H1 (cell line): ENCODE measurements at regions not wholly inside any gene's neighbourhood (a gene's known extent, or its start where the extent isn't known, plus 50 kb on each side); places are given as distances from the start of the nearest gene placed in this dataset.

ENCODE experiments used
- CTCF ChIA-PET: fragments of 300-600 bp; sonication (Branson Sonifier 250); formaldehyde crosslinking; loops from one replicate; lab custom pipeline; 2021; ENCODE audit not compliant: partially characterized antibody; lab: Charles Lee
- POLR2A ChIA-PET: fragments of 300-600 bp; sonication (Branson Sonifier 250); formaldehyde crosslinking; loops from one replicate; lab custom pipeline; 2021; ENCODE audit warnings: inconsistent platforms; ENCODE audit not compliant: partially characterized antibody; lab: Charles Lee
- DNase-seq, 2 experiments: peaks; one replicate each; pipeline versions ENCODE4 v3.0.0 to v3.0.0-alpha.2; 2010 to 2022; ENCODE audit warnings: low spot score in 2 of 2, low read depth in 1 of 2, mixed read lengths in 1 of 2
- FAIRE-seq: peaks from 2 replicates; lab custom pipeline; 2011; peaks lifted over from hg19 to GRCh38; lab: Jason Lieb, UNC
- H2AFZ ChIP-seq: 2 replicates; pipeline ENCODE4 v1.8.1; 2012; ENCODE audit warnings: low read length, inconsistent platforms
- H2AK5ac ChIP-seq: 2 replicates; pipeline ENCODE4 v1.6.1; 2013; ENCODE audit warnings: low read depth, low read length
- H2BK120ac ChIP-seq: replicated peaks from 2 replicates; pipeline ENCODE3; 2013; ENCODE audit warnings: low read depth, low read length, inconsistent platforms
- H2BK12ac ChIP-seq: 2 replicates; pipeline ENCODE4 v1.6.1; 2013; ENCODE audit warnings: low read depth, low read length
- H2BK15ac ChIP-seq: 2 replicates; pipeline ENCODE4 v1.6.1; 2013; ENCODE audit warnings: low read length
- H2BK20ac ChIP-seq: 2 replicates; pipeline ENCODE4 v1.6.1; 2013; ENCODE audit warnings: low read length
- H2BK5ac ChIP-seq: 2 replicates; pipeline ENCODE4 v1.6.1; 2013; ENCODE audit warnings: low read depth, low read length
- H3K14ac ChIP-seq: 2 replicates; pipeline ENCODE4 v1.6.1; 2013; ENCODE audit warnings: inconsistent platforms; ENCODE audit not compliant: insufficient read length
- H3K18ac ChIP-seq: 2 replicates; pipeline ENCODE4 v1.6.1; 2013; ENCODE audit warnings: low read length; ENCODE audit errors: extremely low read depth
- H3K23ac ChIP-seq: 2 replicates; pipeline ENCODE4 v1.6.1; 2013; ENCODE audit warnings: inconsistent platforms; ENCODE audit not compliant: insufficient read length
- H3K23me2 ChIP-seq: 2 replicates; pipeline ENCODE4 v1.6.1; 2013; ENCODE audit warnings: low read depth, low read length
- H3K27ac ChIP-seq: 2 replicates; pipeline ENCODE4 v1.6.1; 2011; ENCODE audit warnings: low read depth, low read length, inconsistent platforms
- H3K27me3 ChIP-seq, 4 experiments: replicated peaks in 1 of 4; 1 replicate in 1 of 4; 2 replicates in 3 of 4; pipeline versions ENCODE4 v1.6.1 to v1.8.1; 2011 to 2013; ENCODE audit warnings: low read length in 3 of 4, mild to moderate bottlenecking in 3 of 4, inconsistent platforms in 2 of 4, mixed read lengths in 2 of 4, moderate library complexity in 1 of 4; ENCODE audit not compliant: control insufficient read depth in 3 of 4, insufficient read depth in 3 of 4; ENCODE audit errors: extremely low read depth in 1 of 4
- H3K36me3 ChIP-seq, 4 experiments: 2 replicates each; pipeline versions ENCODE4 v1.6.1 to v1.8.1; 2011 to 2013; ENCODE audit warnings: mild to moderate bottlenecking in 4 of 4, low read length in 3 of 4, moderate library complexity in 2 of 4, control low read depth in 1 of 4, inconsistent platforms in 1 of 4; ENCODE audit not compliant: insufficient read depth in 4 of 4, control insufficient read depth in 2 of 4
- H3K4ac ChIP-seq: replicated peaks from 2 replicates; pipeline ENCODE3; 2013; ENCODE audit warnings: low read length, low read depth, mixed read lengths, inconsistent platforms; ENCODE audit not compliant: insufficient read length
- H3K4me1 ChIP-seq, 4 experiments: replicated peaks in 1 of 4; 1 replicate in 1 of 4; 2 replicates in 3 of 4; pipeline versions ENCODE4 v1.6.1 to v1.8.1; 2011 to 2013; ENCODE audit warnings: low read length in 3 of 4, inconsistent platforms in 2 of 4, mixed read lengths in 1 of 4; ENCODE audit not compliant: insufficient read depth in 4 of 4, control insufficient read depth in 3 of 4
- H3K4me2 ChIP-seq, 2 experiments: 2 replicates each; pipeline versions ENCODE4 v1.6.1 to v1.8.1; 2011 to 2013; ENCODE audit warnings: low read depth in 2 of 2, low read length in 2 of 2, control low read depth in 1 of 2, inconsistent platforms in 1 of 2, mild to moderate bottlenecking in 1 of 2; ENCODE audit not compliant: insufficient read depth in 1 of 2
- H3K4me3 ChIP-seq, 4 experiments: fragments of 200-600, 300-600 bp in 1 of 4; sonication (generic), shearing (Covaris generic), sonication (Bioruptor Twin) in 1 of 4; 2 replicates each; pipeline versions ENCODE4 v1.5.1 to v1.8.1; 2011 to 2016; ENCODE audit warnings: low read length in 4 of 4, low read depth in 3 of 4, control low read depth in 2 of 4, inconsistent platforms in 2 of 4, mild to moderate bottlenecking in 2 of 4, mixed read lengths in 1 of 4, moderate library complexity in 1 of 4; ENCODE audit not compliant: insufficient read depth in 2 of 4; ENCODE audit errors: extremely low read depth in 1 of 4
- H3K56ac ChIP-seq: replicated peaks from 2 replicates; pipeline ENCODE3; 2013; ENCODE audit warnings: low read depth, mild to moderate bottlenecking, mixed read lengths, low read length, inconsistent platforms; ENCODE audit not compliant: insufficient read length
- H3K79me1 ChIP-seq: 2 replicates; pipeline ENCODE4 v1.6.1; 2013; ENCODE audit warnings: low read depth, low read length, control low read depth
- H3K79me2 ChIP-seq, 2 experiments: 2 replicates each; pipeline versions ENCODE4 v1.6.1 to v1.8.1; 2012 to 2013; ENCODE audit warnings: low read length in 2 of 2, mild to moderate bottlenecking in 2 of 2, inconsistent platforms in 1 of 2; ENCODE audit not compliant: insufficient read depth in 2 of 2, control insufficient read depth in 1 of 2
- H3K9ac ChIP-seq, 4 experiments: replicated peaks in 1 of 4; 1 replicate in 1 of 4; 2 replicates in 3 of 4; pipeline versions ENCODE4 v1.6.1 to v1.8.1; 2011 to 2013; ENCODE audit warnings: low read depth in 3 of 4, low read length in 3 of 4, control low read depth in 2 of 4, mild to moderate bottlenecking in 2 of 4, moderate library complexity in 2 of 4, inconsistent platforms in 1 of 4; ENCODE audit errors: extremely low read depth in 1 of 4
- H3K9me3 ChIP-seq, 2 experiments: 2 replicates each; pipeline versions ENCODE4 v1.6.1 to v1.8.1; 2012 to 2013; ENCODE audit warnings: mild to moderate bottlenecking in 2 of 2, moderate library complexity in 2 of 2, control low read depth in 1 of 2, inconsistent platforms in 1 of 2, low read depth in 1 of 2, low read length in 1 of 2, mixed read lengths in 1 of 2; ENCODE audit not compliant: insufficient read depth in 2 of 2
- H4K20me1 ChIP-seq, 2 experiments: replicated peaks in 1 of 2; 2 replicates each; pipeline versions ENCODE3 to v1.8.1; 2011 to 2013; ENCODE audit warnings: inconsistent platforms in 2 of 2, low read length in 2 of 2, mild to moderate bottlenecking in 1 of 2; ENCODE audit not compliant: insufficient read depth in 2 of 2, control insufficient read depth in 1 of 2
- H4K5ac ChIP-seq: 2 replicates; pipeline ENCODE4 v1.6.1; 2013; ENCODE audit warnings: low read length, low read depth, mixed read lengths, inconsistent platforms; ENCODE audit not compliant: insufficient read length
- H4K8ac ChIP-seq: 2 replicates; pipeline ENCODE4 v1.8.0; 2013; ENCODE audit warnings: mild to moderate bottlenecking, moderate library complexity, low read length, inconsistent platforms; ENCODE audit not compliant: insufficient read depth; ENCODE audit errors: extremely low read depth
- H4K91ac ChIP-seq: replicated peaks from 2 replicates; pipeline ENCODE3; 2013; ENCODE audit warnings: low read length, mixed read lengths, inconsistent platforms; ENCODE audit not compliant: insufficient read length
- ASH2L ChIP-seq: fragments of 200-600, 300-600 bp; sonication (generic); IDR thresholded peaks from one replicate; pipeline ENCODE4 v1.7.1; 2017; ENCODE audit warnings: low read length
- CTBP2 ChIP-seq: IDR thresholded peaks from 2 replicates; pipeline ENCODE4 v1.7.0; 2011; ENCODE audit warnings: borderline replicate concordance, mild to moderate bottlenecking, moderate library complexity, mixed read lengths, low read length; ENCODE audit not compliant: insufficient read depth, insufficient read length
- EZH2 ChIP-seq: fragments of 200-600 bp; sonication (generic); IDR thresholded peaks from 2 replicates; pipeline ENCODE4 v1.7.1; 2012; ENCODE audit warnings: low read depth, mild to moderate bottlenecking, moderate library complexity, low read length, inconsistent platforms; ENCODE audit not compliant: severe bottlenecking
- GABPA ChIP-seq: IDR thresholded peaks from 2 replicates; pipeline ENCODE4 v1.6.1; 2011; ENCODE audit warnings: mild to moderate bottlenecking, low read length, moderate library complexity, borderline replicate concordance; ENCODE audit not compliant: insufficient read depth
- KDM4A ChIP-seq: IDR thresholded peaks from one replicate; pipeline ENCODE4 v1.7.1; 2012; ENCODE audit warnings: low read depth, mild to moderate bottlenecking, moderate library complexity, low read length, inconsistent platforms; ENCODE audit not compliant: severe bottlenecking
- MAFK ChIP-seq: IDR thresholded peaks from 2 replicates; pipeline ENCODE4 v1.6.1; 2012; ENCODE audit warnings: low read depth, mild to moderate bottlenecking, improper control_type of control experiment, low read length
- MAX ChIP-seq: IDR thresholded peaks from 2 replicates; pipeline ENCODE4 v1.6.1; 2012; ENCODE audit warnings: inconsistent platforms
- NANOG ChIP-seq: IDR thresholded peaks from 2 replicates; pipeline ENCODE4 v1.6.1; 2011; ENCODE audit warnings: low read length, low read depth, mild to moderate bottlenecking, inconsistent platforms; ENCODE audit not compliant: insufficient read depth, poor library complexity, severe bottlenecking
- PHF8 ChIP-seq: fragments of 200-600 bp; sonication (generic); conservative IDR thresholded peaks from 2 replicates; pipeline ENCODE4 v1.7.1; 2012; ENCODE audit warnings: low read depth, mild to moderate bottlenecking, inconsistent platforms, low read length, moderate library complexity
- POLR2AphosphoS5 ChIP-seq: IDR thresholded peaks from 2 replicates; pipeline ENCODE4 v1.6.1; 2011; ENCODE audit warnings: low read depth, low read length
- RAD21 ChIP-seq, 2 experiments: IDR thresholded peaks in 1 of 2; conservative IDR thresholded peaks in 1 of 2; 2 replicates each; pipeline ENCODE4 v1.6.1; 2011; ENCODE audit warnings: low read depth in 2 of 2, low read length in 2 of 2, improper control_type of control experiment in 1 of 2, inconsistent platforms in 1 of 2, mild to moderate bottlenecking in 1 of 2, moderate library complexity in 1 of 2
- SIRT6 ChIP-seq: IDR thresholded peaks from one replicate; pipeline ENCODE4 v1.7.1; 2012; ENCODE audit warnings: low read length, inconsistent platforms
- TCF12 ChIP-seq: IDR thresholded peaks from 2 replicates; pipeline ENCODE4 v1.6.1; 2011; ENCODE audit warnings: low read depth, mild to moderate bottlenecking, low read length
- TEAD4 ChIP-seq: IDR thresholded peaks from 2 replicates; pipeline ENCODE4 v1.6.1; 2012; ENCODE audit warnings: low read depth, low read length, inconsistent platforms, mixed read lengths
- ZNF274 ChIP-seq: IDR thresholded peaks from 2 replicates; pipeline ENCODE4 v1.7.0; 2012; ENCODE audit warnings: low read length, borderline replicate concordance; ENCODE audit errors: extremely low read depth
- WGBS, 2 experiments: shearing (Covaris generic) in 1 of 2; methylation state at CpG; one replicate each; pipeline versions ENCODE4 v1.1.6 to v1.1.7; 2013 to 2015; ENCODE audit warnings: low lambda C conversion rate in 2 of 2, mixed read lengths in 2 of 2, inconsistent platforms in 1 of 2, low coverage in 1 of 2, missing lambda C conversion rate in 1 of 2; ENCODE audit not compliant: insufficient replicate concordance in 2 of 2, insufficient coverage in 1 of 2, insufficient read length in 1 of 2; ENCODE audit errors: extremely low coverage in 1 of 2, missing lambda C conversion rate in 1 of 2; 5-methylcytosine and 5-hydroxymethylcytosine counted together

GRCh38 chr2:151056870-151057269 lies 204.8 kb downstream of the RBM43 start:
- 96% methylated on average over 1 of the region's 1 CpG; no CpG with 5 or more reads in 1 of the 2 experiments for WGBS, 2 experiments
- Histone ChIP-seq H3K4ac (no peak overlapping the region), H3K56ac (no peak overlapping the region), H2BK15ac (no peak overlapping the region), H3K9me3 (no peaks in the 10 kb centered on the region), H4K8ac (no peak overlapping the region), H3K36me3 (no peaks in the 10 kb centered on the region), H2AK5ac (no peak overlapping the region), H4K20me1 (no peaks in the 10 kb centered on the region), H2BK120ac (no peak overlapping the region), H3K9ac (no peak overlapping the region), H3K27ac (no peak overlapping the region), H3K4me1 (no peaks in the 10 kb centered on the region), H3K79me1 (no peaks in the 10 kb centered on the region), H4K5ac (no peak overlapping the region), H2BK12ac (no peak overlapping the region), H3K4me3 (no peak overlapping the region), H3K4me2 (no peak overlapping the region), H3K23me2 (no peaks in the 10 kb centered on the region), H2BK20ac (no peak overlapping the region), H2AFZ (no peak overlapping the region), H3K23ac (no peak overlapping the region), H3K18ac (no peak overlapping the region), H2BK5ac (no peak overlapping the region), H3K79me2 (no peaks in the 10 kb centered on the region), H3K14ac (no peak overlapping the region), H4K91ac (no peak overlapping the region), H3K27me3 (no peaks in the 10 kb centered on the region)
- DNase-seq (no peak), FAIRE-seq (no peak)
- POLR2A ChIA-PET, result interaction anchor here (0.6 kb wide), 1 partner anchor 170 kb away, joined by 3 read pairs; no protein-coding TSS in a partner anchor
- CTCF ChIA-PET, result no interaction called here
- TF ChIP-seq ASH2L (no peak), POLR2AphosphoS5 (no peak), EZH2 (no peak), KDM4A (no peak), TEAD4 (no peak), GABPA (no peak), TCF12 (no peak), MAX (no peak), NANOG (no peak), RAD21 (IDR thresholded peaks at IDR 0.05 in 1 of 2, conservative IDR thresholded peaks at IDR 0.05 in 1 of 2; ENCODE audit: low read depth in 2 of 2, low read length in 2 of 2) (no peak), CTBP2 (no peak), SIRT6 (no peak), ZNF274 (no peak), PHF8 (no peak), MAFK (no peak)
